ENCODE measurements at regions not wholly inside any gene's neighbourhood (a gene's known extent, or its start where the extent isn't known, plus 50 kb on each side); places are given as distances from the start of the nearest gene placed in this dataset.

GRCh38 chr12:31215518-31216232 lies 110.3 kb downstream of the SINHCAF start:
- Histone ChIP-seq H3K9ac (ENCODE audit: insufficient read length) (no peak overlapping the region), H3K9me3 (ENCODE audit: low read depth, low read length) (no peaks in the 10 kb centered on the region), H3K4me3 (no peak overlapping the region), H3K27ac (no peak overlapping the region), H3K36me3 (ENCODE audit: insufficient read depth, low read length) (no peaks in the 10 kb centered on the region)
- no peak for DNase-seq (ENCODE audit: low read depth, low spot score)
- no peak for TF ChIP-seq FOXP2 (optimal IDR thresholded peaks at IDR 0.05; ENCODE audit: control extremely low read depth, extremely low read length, insufficient read depth)
- no peak for TF ChIP-seq POLR2AphosphoS5 (IDR thresholded peaks at IDR 0.05; ENCODE audit: borderline replicate concordance, low read depth, low read length)
- TF ChIP-seq EZH2 (IDR thresholded peaks at IDR 0.05) = no peak

DNA sequence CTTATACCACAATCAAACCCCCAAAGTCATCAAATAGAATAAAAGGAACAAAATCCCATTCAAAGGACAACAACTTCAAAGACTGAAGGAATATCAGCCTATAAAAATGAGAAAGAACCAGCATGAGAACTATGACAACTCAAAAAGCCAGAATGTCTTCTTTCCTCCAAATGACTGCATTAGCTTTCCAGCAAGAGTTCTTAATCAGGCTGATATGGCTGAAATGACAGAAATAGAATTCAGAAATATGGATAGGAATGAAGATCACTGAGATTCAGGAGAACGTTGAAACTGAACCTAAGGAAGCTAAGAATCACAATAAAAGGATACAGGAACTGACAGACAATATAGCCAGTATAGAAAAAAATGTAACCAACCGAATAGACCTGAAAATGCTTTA lies 109.5 kb downstream of the SINHCAF start:
- no peaks in the 10 kb centered on the region for H3K36me3 ChIP-seq (ENCODE audit: insufficient read depth, low read length)
- H3K9me3 ChIP-seq (ENCODE audit: low read depth, low read length) = no peaks in the 10 kb centered on the region
- no peak overlapping the region for H3K9ac ChIP-seq (ENCODE audit: insufficient read length)
- H3K27ac ChIP-seq = no peak overlapping the region
- DNase-seq (ENCODE audit: low read depth, low spot score) = no peak
- H3K4me3 ChIP-seq = no peak overlapping the region
- TF ChIP-seq POLR2AphosphoS5 (IDR thresholded peaks at IDR 0.05; ENCODE audit: borderline replicate concordance, low read depth, low read length) = no peak

GRCh38 chr12:31217356-31218130 lies 108.4 kb downstream of the SINHCAF start:
- no peaks in the 10 kb centered on the region for H3K9me3 ChIP-seq (ENCODE audit: low read depth, low read length)
- H3K9ac ChIP-seq (ENCODE audit: insufficient read length) = no peak overlapping the region
- no peak for TF ChIP-seq EZH2 (IDR thresholded peaks at IDR 0.05)
- no peak for TF ChIP-seq FOXP2 (optimal IDR thresholded peaks at IDR 0.05; ENCODE audit: control extremely low read depth, extremely low read length, insufficient read depth)
- TF ChIP-seq POLR2AphosphoS5 (IDR thresholded peaks at IDR 0.05; ENCODE audit: borderline replicate concordance, low read depth, low read length) = no peak
- no peak overlapping the region for H3K4me3 ChIP-seq
- H3K27ac ChIP-seq = no peak overlapping the region
- no peaks in the 10 kb centered on the region for H3K36me3 ChIP-seq (ENCODE audit: insufficient read depth, low read length)
- no peak for DNase-seq (ENCODE audit: low read depth, low spot score)

DNA sequence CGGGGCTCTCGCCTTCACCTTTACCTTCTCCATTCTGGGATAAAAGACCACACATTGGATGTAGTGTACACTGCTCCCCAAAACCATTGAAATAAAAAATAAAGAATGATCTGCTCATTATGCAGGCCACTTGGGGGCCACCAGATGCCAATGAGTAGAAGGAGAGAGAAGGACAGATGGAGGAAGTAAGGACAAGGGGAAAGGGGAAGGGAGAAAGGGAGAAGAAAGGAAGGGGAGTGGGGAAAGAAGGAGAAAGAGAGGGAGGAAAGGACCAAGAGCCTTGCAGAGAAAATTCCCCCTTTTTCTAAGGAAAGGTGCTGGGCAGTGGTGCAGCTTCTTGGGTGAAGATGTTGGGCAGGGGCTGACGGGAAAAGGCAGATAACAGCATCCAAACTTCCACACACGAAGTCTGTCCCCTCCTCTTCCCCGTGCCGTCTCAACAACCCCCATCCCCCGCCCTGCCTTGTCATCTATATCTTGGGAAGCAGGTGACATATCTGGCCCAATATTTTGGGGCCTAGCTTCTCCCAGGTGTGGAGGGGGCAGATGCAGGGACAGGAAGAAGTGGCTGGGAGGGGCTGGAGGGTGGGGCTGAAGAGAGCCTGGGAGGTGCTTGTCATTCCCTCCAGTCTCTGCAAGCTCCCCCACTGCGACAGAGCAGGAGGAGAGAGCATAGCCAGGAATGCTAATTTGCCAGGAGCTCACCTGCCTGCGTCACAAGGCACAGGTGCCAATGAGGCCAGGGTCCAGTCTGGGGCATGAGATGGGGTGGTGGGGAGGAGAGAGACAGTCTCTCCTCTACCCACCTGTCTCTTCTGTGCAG lies 107.5 kb downstream of the SINHCAF start:
- DNase-seq (ENCODE audit: low read depth, low spot score) = no peak
- H3K36me3 ChIP-seq (ENCODE audit: insufficient read depth, low read length) = no peaks in the 10 kb centered on the region
- no peak overlapping the region for H3K4me3 ChIP-seq
- H3K27ac ChIP-seq = no peak overlapping the region
- no peak overlapping the region for H3K9ac ChIP-seq (ENCODE audit: insufficient read length)
- TF ChIP-seq POLR2AphosphoS5 (IDR thresholded peaks at IDR 0.05; ENCODE audit: borderline replicate concordance, low read depth, low read length) (no peak), FOXP2 (optimal IDR thresholded peaks at IDR 0.05; ENCODE audit: control extremely low read depth, extremely low read length, insufficient read depth) (no peak), EZH2 (IDR thresholded peaks at IDR 0.05) (no peak)
- H3K9me3 ChIP-seq (ENCODE audit: low read depth, low read length) = no peaks in the 10 kb centered on the region

GRCh38 chr12:31219521-31219920 lies 106.4 kb downstream of the SINHCAF start:
- Histone ChIP-seq H3K36me3 (ENCODE audit: insufficient read depth, low read length) (no peaks in the 10 kb centered on the region), H3K9ac (ENCODE audit: insufficient read length) (no peak overlapping the region), H3K27ac (no peak overlapping the region), H3K4me3 (no peak overlapping the region), H3K9me3 (ENCODE audit: low read depth, low read length) (no peaks in the 10 kb centered on the region)
- TF ChIP-seq EZH2 (IDR thresholded peaks at IDR 0.05) = no peak
- no peak for TF ChIP-seq FOXP2 (optimal IDR thresholded peaks at IDR 0.05; ENCODE audit: control extremely low read depth, extremely low read length, insufficient read depth)
- TF ChIP-seq POLR2AphosphoS5 (IDR thresholded peaks at IDR 0.05; ENCODE audit: borderline replicate concordance, low read depth, low read length) = no peak
- no peak for DNase-seq (ENCODE audit: low read depth, low spot score)

- no peaks in the 10 kb centered on the region for H3K36me3 ChIP-seq (ENCODE audit: insufficient read depth, low read length)
- no peak overlapping the region for H3K4me3 ChIP-seq
- no peaks in the 10 kb centered on the region for H3K9me3 ChIP-seq (ENCODE audit: low read depth, low read length)
- no peak for DNase-seq (ENCODE audit: low read depth, low spot score)
- TF ChIP-seq EZH2 (IDR thresholded peaks at IDR 0.05) (no peak), POLR2AphosphoS5 (IDR thresholded peaks at IDR 0.05; ENCODE audit: borderline replicate concordance, low read depth, low read length) (no peak), FOXP2 (optimal IDR thresholded peaks at IDR 0.05; ENCODE audit: control extremely low read depth, extremely low read length, insufficient read depth) (no peak)
- no peak overlapping the region for H3K9ac ChIP-seq (ENCODE audit: insufficient read length)
- H3K27ac ChIP-seq = no peak overlapping the region
These were observed 105.9 kb downstream of the SINHCAF start for GRCh38 chr12:31220061-31220460.

- no peak overlapping the region for H3K9ac ChIP-seq (ENCODE audit: insufficient read length)
- TF ChIP-seq FOXP2 (optimal IDR thresholded peaks at IDR 0.05; ENCODE audit: control extremely low read depth, extremely low read length, insufficient read depth) = no peak
- no peak for TF ChIP-seq POLR2AphosphoS5 (IDR thresholded peaks at IDR 0.05; ENCODE audit: borderline replicate concordance, low read depth, low read length)
- TF ChIP-seq EZH2 (IDR thresholded peaks at IDR 0.05) = no peak
These were observed 105.1 kb downstream of the SINHCAF start for GRCh38 chr12:31220633-31221550.

More at GRCh38 chr12:31220633-31221550, 105.1 kb downstream of the SINHCAF start:
- no peaks in the 10 kb centered on the region for H3K36me3 ChIP-seq (ENCODE audit: insufficient read depth, low read length)
- no peak for DNase-seq (ENCODE audit: low read depth, low spot score)
- H3K4me3 ChIP-seq = no peak overlapping the region
- H3K9me3 ChIP-seq (ENCODE audit: low read depth, low read length) = no peaks in the 10 kb centered on the region
- no peak overlapping the region for H3K27ac ChIP-seq
